Liver (tissue), 7 donors: ENCODE measurements at regions not wholly inside any gene's neighbourhood (a gene's known extent, or its start where the extent isn't known, plus 50 kb on each side); places are given as distances from the start of the nearest gene placed in this dataset.

Experiments used
- DNase-seq: peaks from one replicate; pipeline ENCODE4 v3.0.0-alpha.2; 2017; ENCODE audit warnings: low spot score
- H3K27ac ChIP-seq, 2 donors: one replicate each; pipeline ENCODE4 v1.7.0; 2013; ENCODE audit warnings: inconsistent platforms in 2 of 2, low read length in 2 of 2, control low read depth in 1 of 2, low read depth in 1 of 2, mild to moderate bottlenecking in 1 of 2
- H3K27me3 ChIP-seq, 4 donors: one replicate each; pipeline versions ENCODE4 v1.6.1 to v1.7.0; 2013; ENCODE audit warnings: low read length in 3 of 4, inconsistent platforms in 1 of 4, mild to moderate bottlenecking in 1 of 4, moderate library complexity in 1 of 4; ENCODE audit not compliant: control insufficient read depth in 4 of 4, insufficient read depth in 4 of 4
- H3K36me3 ChIP-seq, 4 donors: one replicate each; pipeline versions ENCODE4 v1.6.1 to v1.7.0; 2013; ENCODE audit warnings: low read length in 3 of 4, mild to moderate bottlenecking in 3 of 4, low read depth in 1 of 4, moderate library complexity in 1 of 4; ENCODE audit not compliant: control insufficient read depth in 4 of 4, insufficient read depth in 3 of 4
- H3K4me1 ChIP-seq, 4 donors: one replicate each; pipeline versions ENCODE4 v1.6.1 to v1.7.0; 2013; ENCODE audit warnings: low read length in 3 of 4, mild to moderate bottlenecking in 3 of 4, moderate library complexity in 1 of 4; ENCODE audit not compliant: control insufficient read depth in 4 of 4, insufficient read depth in 4 of 4
- H3K4me3 ChIP-seq, 3 donors: one replicate each; pipeline versions ENCODE4 v1.6.1 to v1.7.0; 2013; ENCODE audit warnings: low read length in 3 of 3, control low read depth in 1 of 3, low read depth in 1 of 3, mild to moderate bottlenecking in 1 of 3
- H3K9ac ChIP-seq, 2 donors: one replicate each; pipeline ENCODE4 v1.7.0; 2013; ENCODE audit warnings: low read length in 2 of 2, mild to moderate bottlenecking in 2 of 2, moderate library complexity in 2 of 2, control low read depth in 1 of 2, low read depth in 1 of 2
- H3K9me3 ChIP-seq, 4 donors: one replicate each; pipeline versions ENCODE4 v1.6.1 to v1.7.0; 2013; ENCODE audit warnings: low read length in 3 of 4; ENCODE audit not compliant: control insufficient read depth in 4 of 4
- ATF3 ChIP-seq: IDR thresholded peaks from 2 replicates; pipeline ENCODE4 v1.6.1; 2016; ENCODE audit warnings: antibody characterized with exemption
- EGR1 ChIP-seq, 2 donors: IDR thresholded peaks; 2 replicates each; pipeline ENCODE4 v1.6.1; 2016 to 2018; ENCODE audit warnings: antibody characterized with exemption in 2 of 2, low read depth in 2 of 2
- FOXA1 ChIP-seq: IDR thresholded peaks from 2 replicates; pipeline ENCODE4 v1.6.1; 2016; ENCODE audit warnings: antibody characterized with exemption
- FOXA2 ChIP-seq: IDR thresholded peaks from 2 replicates; pipeline ENCODE4 v1.6.1; 2016; ENCODE audit warnings: antibody characterized with exemption
- GABPA ChIP-seq, 2 donors: IDR thresholded peaks in 1 of 2; conservative IDR thresholded peaks in 1 of 2; 2 replicates each; pipeline ENCODE4 v1.6.1; 2016; ENCODE audit warnings: antibody characterized with exemption in 2 of 2, mild to moderate bottlenecking in 1 of 2, moderate library complexity in 1 of 2
- HNF4A ChIP-seq, 2 donors: conservative IDR thresholded peaks; 2 replicates each; pipeline ENCODE4 v1.6.1; 2016; ENCODE audit warnings: antibody characterized with exemption in 2 of 2, mild to moderate bottlenecking in 2 of 2
- HNF4G ChIP-seq: IDR thresholded peaks from 2 replicates; pipeline ENCODE4 v1.6.1; 2016; ENCODE audit warnings: antibody characterized with exemption
- JUND ChIP-seq, 2 donors: IDR thresholded peaks; 2 replicates each; pipeline ENCODE4 v1.6.1; 2016; ENCODE audit warnings: antibody characterized with exemption in 2 of 2
- MAX ChIP-seq: IDR thresholded peaks from 2 replicates; pipeline ENCODE4 v1.6.1; 2016; ENCODE audit warnings: antibody characterized with exemption
- NR2F2 ChIP-seq: IDR thresholded peaks from 2 replicates; pipeline ENCODE4 v1.6.1; 2016; ENCODE audit warnings: antibody characterized with exemption
- RAD21 ChIP-seq, 2 donors: IDR thresholded peaks; 2 replicates each; pipeline ENCODE4 v1.6.1; 2016; ENCODE audit warnings: antibody characterized with exemption in 2 of 2, mild to moderate bottlenecking in 2 of 2
- REST ChIP-seq: IDR thresholded peaks from 2 replicates; pipeline ENCODE4 v1.6.1; 2016; ENCODE audit warnings: antibody characterized with exemption, mild to moderate bottlenecking
- RXRA ChIP-seq, 2 donors: IDR thresholded peaks; 2 replicates each; pipeline ENCODE4 v1.6.1; 2017 to 2018; ENCODE audit warnings: antibody characterized with exemption in 2 of 2, mild to moderate bottlenecking in 1 of 2
- SP1 ChIP-seq: IDR thresholded peaks from 2 replicates; pipeline ENCODE4 v1.6.1; 2018; ENCODE audit warnings: antibody characterized with exemption, mild to moderate bottlenecking
- TAF1 ChIP-seq: conservative IDR thresholded peaks from 2 replicates; pipeline ENCODE4 v1.6.1; 2016; ENCODE audit warnings: antibody characterized with exemption, mild to moderate bottlenecking
- YY1 ChIP-seq: IDR thresholded peaks from 2 replicates; pipeline ENCODE4 v1.6.1; 2016; ENCODE audit warnings: antibody characterized with exemption, mild to moderate bottlenecking
- ZBTB33 ChIP-seq: IDR thresholded peaks from 2 replicates; pipeline ENCODE4 v1.6.1; 2016; ENCODE audit warnings: antibody characterized with exemption
- WGBS: extraction: QIAGEN DNeasy Blood & Tissue Kit; methylation state at CpG from one replicate; pipeline ENCODE4 v1.1.7; 2013; 5-methylcytosine and 5-hydroxymethylcytosine counted together
- donor health status: healthy.
- donor health status: healthy.
- donor health status: healthy.
- donor health status: healthy.

- no peak for TF ChIP-seq ZBTB33
- TF ChIP-seq HNF4A (conservative IDR thresholded peaks at IDR 0.05) = no peak
- no peak for TF ChIP-seq MAX
- TF ChIP-seq NR2F2 = no peak
- TF ChIP-seq FOXA2 = no peak
- TF ChIP-seq SP1 = no peak
- TF ChIP-seq GABPA (IDR thresholded peaks at IDR 0.05 in 1 of 2, conservative IDR thresholded peaks at IDR 0.05 in 1 of 2) = no peak
These were observed 88.8 kb upstream of the API5 start (continued) for GRCh38 chr11:43223026-43223425.

GRCh38 chr11:43234881-43235280, 76.9 kb upstream of the API5 start:
- Histone ChIP-seq H3K36me3 (no peaks in the 10 kb centered on the region), H3K9ac (no peak overlapping the region), H3K4me3 (no peak overlapping the region), H3K9me3 (no peaks in the 10 kb centered on the region), H3K27me3 (no peaks in the 10 kb centered on the region), H3K4me1 (no peaks in the 10 kb centered on the region), H3K27ac (no peak overlapping the region)
- WGBS = 40% methylated on average over 3 of the region's 3 CpGs
- no peak for TF ChIP-seq TAF1
- TF ChIP-seq SP1 = peak; percentile 17
- DNase-seq = no peak

- Histone ChIP-seq H3K9me3 (no peaks in the 10 kb centered on the region), H3K4me3 (no peak overlapping the region), H3K27ac (no peak overlapping the region), H3K4me1 (no peaks in the 10 kb centered on the region), H3K27me3 (no peaks in the 10 kb centered on the region), H3K36me3 (no peaks in the 10 kb centered on the region), H3K9ac (no peak overlapping the region)
- 85% methylated on average over 3 of the region's 3 CpGs for WGBS
- no peak for DNase-seq
- TF ChIP-seq RXRA (IDR thresholded peaks at IDR 0.05) = no peak
- no peak for TF ChIP-seq HNF4G
- no peak for TF ChIP-seq FOXA2
- no peak for TF ChIP-seq REST
- no peak for TF ChIP-seq NR2F2
- no peak for TF ChIP-seq FOXA1
- TF ChIP-seq ZBTB33 = no peak
- TF ChIP-seq RAD21 (IDR thresholded peaks at IDR 0.05) = no peak
- no peak for TF ChIP-seq EGR1 (IDR thresholded peaks at IDR 0.05; ENCODE audit: low read depth in 2 of 2)
- TF ChIP-seq ATF3 = no peak
- TF ChIP-seq YY1 = no peak
- no peak for TF ChIP-seq TAF1
- no peak for TF ChIP-seq SP1
- TF ChIP-seq JUND (IDR thresholded peaks at IDR 0.05) = no peak
These were observed 73.5 kb upstream of the API5 start for GRCh38 chr11:43238341-43238740.
